Fibroblast of lung (primary cell): ENCODE measurements at regions not wholly inside any gene's neighbourhood (a gene's known extent, or its start where the extent isn't known, plus 50 kb on each side); places are given as distances from the start of the nearest gene placed in this dataset.

Experiments used
- EZH2 ChIP-seq: IDR thresholded peaks from 2 replicates; pipeline ENCODE4 v1.5.1; 2012; ENCODE audit warnings: low read length, control low read depth, mild to moderate bottlenecking; ENCODE audit errors: missing control alignments
- TF ChIP-seq, protein P1 (sequence below), 2 donors: IDR thresholded peaks in 1 of 2; conservative IDR thresholded peaks in 1 of 2; 1 replicate in 1 of 2; 2 replicates in 1 of 2; pipeline ENCODE4 v1.5.1; 2011 to 2012; ENCODE audit warnings: low read length in 2 of 2, control low read depth in 1 of 2, inconsistent platforms in 1 of 2, low read depth in 1 of 2, mild to moderate bottlenecking in 1 of 2

DNA sequence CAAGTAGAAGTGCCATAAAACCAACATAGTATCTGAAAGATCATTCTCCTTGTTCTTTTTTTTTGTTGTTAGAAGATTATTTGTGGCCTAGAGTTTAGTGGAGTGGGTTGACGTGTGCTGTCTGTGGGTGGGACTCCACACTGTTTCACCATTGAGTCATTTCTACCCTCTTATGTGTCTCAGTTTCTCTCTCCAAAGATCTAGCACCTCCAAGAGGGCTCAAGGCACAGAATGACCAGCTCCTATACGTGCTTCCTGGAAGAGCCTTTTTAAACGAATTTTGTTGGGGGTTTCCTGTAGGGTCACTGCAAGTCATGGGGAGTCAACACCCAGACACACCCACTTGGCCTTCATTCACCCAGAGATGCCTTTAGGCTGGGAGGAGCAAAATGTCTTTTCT is 150.1 kb downstream of the KLF8 start:
- TF ChIP-seq, protein P1, sequence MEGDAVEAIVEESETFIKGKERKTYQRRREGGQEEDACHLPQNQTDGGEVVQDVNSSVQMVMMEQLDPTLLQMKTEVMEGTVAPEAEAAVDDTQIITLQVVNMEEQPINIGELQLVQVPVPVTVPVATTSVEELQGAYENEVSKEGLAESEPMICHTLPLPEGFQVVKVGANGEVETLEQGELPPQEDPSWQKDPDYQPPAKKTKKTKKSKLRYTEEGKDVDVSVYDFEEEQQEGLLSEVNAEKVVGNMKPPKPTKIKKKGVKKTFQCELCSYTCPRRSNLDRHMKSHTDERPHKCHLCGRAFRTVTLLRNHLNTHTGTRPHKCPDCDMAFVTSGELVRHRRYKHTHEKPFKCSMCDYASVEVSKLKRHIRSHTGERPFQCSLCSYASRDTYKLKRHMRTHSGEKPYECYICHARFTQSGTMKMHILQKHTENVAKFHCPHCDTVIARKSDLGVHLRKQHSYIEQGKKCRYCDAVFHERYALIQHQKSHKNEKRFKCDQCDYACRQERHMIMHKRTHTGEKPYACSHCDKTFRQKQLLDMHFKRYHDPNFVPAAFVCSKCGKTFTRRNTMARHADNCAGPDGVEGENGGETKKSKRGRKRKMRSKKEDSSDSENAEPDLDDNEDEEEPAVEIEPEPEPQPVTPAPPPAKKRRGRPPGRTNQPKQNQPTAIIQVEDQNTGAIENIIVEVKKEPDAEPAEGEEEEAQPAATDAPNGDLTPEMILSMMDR (conservative IDR thresholded peaks at IDR 0.05 in 1 of 2, IDR thresholded peaks at IDR 0.05 in 1 of 2; ENCODE audit: low read depth in 1 of 2, low read length in 2 of 2), result no peak
- TF ChIP-seq EZH2, result no peak
